ENCODE measurements at regions not wholly inside any gene's neighbourhood (a gene's known extent, or its start where the extent isn't known, plus 50 kb on each side); places are given as distances from the start of the nearest gene placed in this dataset.

DNA sequence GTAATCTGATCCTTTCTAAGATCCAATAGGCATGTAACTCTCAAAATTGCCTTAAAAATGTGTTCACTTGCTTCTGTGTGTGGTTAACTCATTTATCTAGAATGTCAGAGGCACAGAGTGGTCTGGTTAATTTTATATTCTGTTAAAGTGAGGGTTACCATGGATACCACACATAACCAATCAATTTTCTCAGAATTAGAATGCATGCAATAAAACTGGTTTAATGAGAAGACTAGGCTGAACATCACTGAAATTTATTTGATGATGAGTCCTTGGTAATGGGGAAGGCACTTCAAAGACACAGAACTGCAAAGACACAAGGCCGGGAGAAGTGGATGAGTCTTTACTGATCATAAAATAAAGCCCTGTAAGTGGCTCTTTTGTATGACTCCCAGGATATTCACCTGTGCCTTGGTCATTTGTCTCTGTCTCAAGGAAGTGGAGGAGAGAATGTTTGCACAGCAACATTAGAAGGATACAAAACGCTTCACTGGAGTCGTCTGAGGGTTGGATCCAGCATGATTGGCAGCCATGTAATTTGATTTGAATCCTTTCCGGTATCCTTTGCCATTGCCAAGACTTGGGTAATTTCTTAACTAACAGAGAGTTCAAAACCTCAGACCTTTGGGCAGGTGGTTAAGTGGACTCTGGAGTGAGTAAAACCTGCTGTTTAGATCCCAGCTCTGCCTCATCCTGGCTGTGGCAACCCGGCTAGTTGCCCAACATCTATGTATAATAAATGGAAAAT lies 94.0 kb upstream of the RBPJ start:
- Histone ChIP-seq H3K4me2 (ENCODE audit: low read length) (no peak overlapping the region), H3K9ac (ENCODE audit: low read length) (no peak overlapping the region), H3K79me2 (ENCODE audit: low read length) (no peaks in the 10 kb centered on the region), H3K9me3 (ENCODE audit: low read length) (no peaks in the 10 kb centered on the region), H3K4me3 (ENCODE audit: low read length) (no peak overlapping the region), H4K20me1 (ENCODE audit: low read length) (no peaks in the 10 kb centered on the region), H2AFZ (ENCODE audit: low read length) (0 out of 2 replicates have a peak overlapping the region, but pooled peaks have one; percentile 38), H3K36me3 (ENCODE audit: low read depth, low read length) (no peaks in the 10 kb centered on the region), H3K9me2 (replicated peaks; ENCODE audit: low read length) (no peaks in the 10 kb centered on the region), H3K27ac (ENCODE audit: low read length) (peak overlapping the region; percentile 26), H3K4me1 (ENCODE audit: insufficient read depth, low read length) (peaks cover 24% of the 10 kb centered on the region), H3K27me3 (ENCODE audit: low read length) (no peaks in the 10 kb centered on the region), H3F3A (ENCODE audit: low read length, unreplicated experiment) (no peaks in the 10 kb centered on the region)
- TF ChIP-seq EZH2 (IDR thresholded peaks at IDR 0.05; ENCODE audit: low read length, unreplicated experiment) (no peak), EZH2phosphoT487 (IDR thresholded peaks at IDR 0.05; ENCODE audit: borderline replicate concordance, low read length) (no peak)
- TF ChIP-seq, protein P1, sequence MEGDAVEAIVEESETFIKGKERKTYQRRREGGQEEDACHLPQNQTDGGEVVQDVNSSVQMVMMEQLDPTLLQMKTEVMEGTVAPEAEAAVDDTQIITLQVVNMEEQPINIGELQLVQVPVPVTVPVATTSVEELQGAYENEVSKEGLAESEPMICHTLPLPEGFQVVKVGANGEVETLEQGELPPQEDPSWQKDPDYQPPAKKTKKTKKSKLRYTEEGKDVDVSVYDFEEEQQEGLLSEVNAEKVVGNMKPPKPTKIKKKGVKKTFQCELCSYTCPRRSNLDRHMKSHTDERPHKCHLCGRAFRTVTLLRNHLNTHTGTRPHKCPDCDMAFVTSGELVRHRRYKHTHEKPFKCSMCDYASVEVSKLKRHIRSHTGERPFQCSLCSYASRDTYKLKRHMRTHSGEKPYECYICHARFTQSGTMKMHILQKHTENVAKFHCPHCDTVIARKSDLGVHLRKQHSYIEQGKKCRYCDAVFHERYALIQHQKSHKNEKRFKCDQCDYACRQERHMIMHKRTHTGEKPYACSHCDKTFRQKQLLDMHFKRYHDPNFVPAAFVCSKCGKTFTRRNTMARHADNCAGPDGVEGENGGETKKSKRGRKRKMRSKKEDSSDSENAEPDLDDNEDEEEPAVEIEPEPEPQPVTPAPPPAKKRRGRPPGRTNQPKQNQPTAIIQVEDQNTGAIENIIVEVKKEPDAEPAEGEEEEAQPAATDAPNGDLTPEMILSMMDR (conservative IDR thresholded peaks at IDR 0.05; ENCODE audit: low read depth, low read length), result no peak
- intact Hi-C loops (cut with micrococcal nuclease), result no loop called here
- no TSS peak for BruUV-seq (replicated peaks)
- ChIA-PET CTCF (no interaction called here), POLR2A (ENCODE audit: unreplicated experiment) (no interaction called here)
- peak; percentile 42 for ATAC-seq
- peak; percentile 71 for DNase-seq

DNA sequence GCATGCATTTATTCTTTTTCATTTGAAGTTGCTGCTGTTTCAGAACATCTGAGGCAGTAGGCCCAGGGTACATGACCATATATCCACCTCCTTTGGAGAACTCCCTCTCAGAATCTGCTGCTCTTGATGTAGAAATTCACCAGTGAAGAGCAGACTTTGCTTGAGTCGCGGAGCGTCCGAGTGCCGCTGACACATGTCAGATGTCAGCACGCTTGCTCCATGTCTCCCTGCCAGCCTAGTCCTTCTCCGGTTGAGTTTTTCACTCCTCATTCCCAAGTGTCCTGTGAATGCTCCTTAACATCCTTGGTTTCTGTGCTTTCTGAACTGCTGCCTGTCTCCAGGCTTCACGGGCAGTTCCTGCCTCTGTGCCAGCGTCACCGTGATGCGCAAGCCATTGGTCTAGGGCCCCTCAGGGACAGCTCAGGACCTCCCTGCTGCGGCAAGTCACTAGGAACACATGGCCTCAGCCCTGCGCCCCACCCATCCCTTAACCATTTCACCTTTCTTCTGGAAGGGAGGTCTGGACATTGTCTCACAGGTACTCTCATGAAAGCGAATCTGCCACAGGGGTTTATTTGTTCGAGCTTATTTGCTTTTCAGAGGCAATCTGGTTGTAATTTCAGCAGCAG lies 93.1 kb upstream of the RBPJ start:
- Histone ChIP-seq H4K20me1 (ENCODE audit: low read length) (no peaks in the 10 kb centered on the region), H3K9me3 (ENCODE audit: low read length) (no peaks in the 10 kb centered on the region), H3F3A (ENCODE audit: low read length, unreplicated experiment) (no peaks in the 10 kb centered on the region), H3K79me2 (ENCODE audit: low read length) (no peaks in the 10 kb centered on the region), H3K4me2 (ENCODE audit: low read length) (no peak overlapping the region), H2AFZ (ENCODE audit: low read length) (no peak overlapping the region), H3K9me2 (replicated peaks; ENCODE audit: low read length) (no peaks in the 10 kb centered on the region), H3K27ac (ENCODE audit: low read length) (0 out of 2 replicates have a peak overlapping the region, but pooled peaks have one; percentile 26), H3K9ac (ENCODE audit: low read length) (no peak overlapping the region), H3K27me3 (ENCODE audit: low read length) (no peaks in the 10 kb centered on the region), H3K4me1 (ENCODE audit: insufficient read depth, low read length) (peaks cover 20% of the 10 kb centered on the region), H3K4me3 (ENCODE audit: low read length) (no peak overlapping the region), H3K36me3 (ENCODE audit: low read depth, low read length) (no peaks in the 10 kb centered on the region)
- no TSS peak for BruUV-seq (replicated peaks)
- POLR2A ChIA-PET (ENCODE audit: unreplicated experiment), result no interaction called here
- DNase-seq, result no peak
- TF ChIP-seq EZH2 (IDR thresholded peaks at IDR 0.05; ENCODE audit: low read length, unreplicated experiment) (no peak), EZH2phosphoT487 (IDR thresholded peaks at IDR 0.05; ENCODE audit: borderline replicate concordance, low read length) (no peak)
- TF ChIP-seq, protein P1 (conservative IDR thresholded peaks at IDR 0.05; ENCODE audit: low read depth, low read length), result no peak
- CTCF ChIA-PET, result no interaction called here
- intact Hi-C loops (cut with micrococcal nuclease), result no loop called here
- no peak for ATAC-seq

DNA sequence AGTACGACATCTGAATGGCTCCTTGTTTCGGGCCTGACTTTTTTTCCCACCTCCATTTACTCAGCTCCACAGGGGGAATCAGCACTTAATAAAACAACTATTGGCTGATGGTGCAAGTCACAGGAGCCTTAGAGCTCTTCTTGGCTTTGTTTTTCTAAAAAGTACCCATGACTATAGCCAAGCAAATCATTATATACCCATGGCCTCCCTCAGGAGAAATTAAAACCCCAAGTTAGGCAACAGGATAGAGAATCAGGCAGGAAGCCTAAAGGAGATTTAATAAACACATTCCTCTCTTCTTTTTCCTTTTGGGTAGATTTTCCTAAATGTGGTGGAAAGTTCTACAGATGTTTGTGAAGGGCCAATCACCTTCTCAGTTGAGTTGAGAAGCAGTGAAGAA lies 91.9 kb upstream of the RBPJ start:
- POLR2A ChIA-PET (ENCODE audit: unreplicated experiment), result no interaction called here
- no peak overlapping the region for H3K4me3 ChIP-seq (ENCODE audit: low read length)
- no peaks in the 10 kb centered on the region for H3K36me3 ChIP-seq (ENCODE audit: low read depth, low read length)
- peaks cover 23% of the 10 kb centered on the region for H3K4me1 ChIP-seq (ENCODE audit: insufficient read depth, low read length)
- DNase-seq (no peak), ATAC-seq (no peak)
- H4K20me1 ChIP-seq (ENCODE audit: low read length), result no peaks in the 10 kb centered on the region
- H3K9me2 ChIP-seq (replicated peaks; ENCODE audit: low read length), result no peaks in the 10 kb centered on the region
- H3K4me2 ChIP-seq (ENCODE audit: low read length), result no peak overlapping the region
- TF ChIP-seq EZH2 (IDR thresholded peaks at IDR 0.05; ENCODE audit: low read length, unreplicated experiment), result no peak
- TF ChIP-seq, protein P1 (conservative IDR thresholded peaks at IDR 0.05; ENCODE audit: low read depth, low read length), result no peak
- no peak for TF ChIP-seq EZH2phosphoT487 (IDR thresholded peaks at IDR 0.05; ENCODE audit: borderline replicate concordance, low read length)
- no peaks in the 10 kb centered on the region for H3K27me3 ChIP-seq (ENCODE audit: low read length)
- no peaks in the 10 kb centered on the region for H3K79me2 ChIP-seq (ENCODE audit: low read length)
- no peak overlapping the region for H3K27ac ChIP-seq (ENCODE audit: low read length)
- no peaks in the 10 kb centered on the region for H3K9me3 ChIP-seq (ENCODE audit: low read length)
- intact Hi-C loops (cut with micrococcal nuclease), result no loop called here
- no peaks in the 10 kb centered on the region for H3F3A ChIP-seq (ENCODE audit: low read length, unreplicated experiment)
- no peak overlapping the region for H3K9ac ChIP-seq (ENCODE audit: low read length)
- H2AFZ ChIP-seq (ENCODE audit: low read length), result no peak overlapping the region
- CTCF ChIA-PET, result no interaction called here
- BruUV-seq (replicated peaks), result no TSS peak

Measured in PC-3 (cell line).